ENCODE measurements at regions not wholly inside any gene's neighbourhood (a gene's known extent, or its start where the extent isn't known, plus 50 kb on each side); places are given as distances from the start of the nearest gene placed in this dataset.

GRCh38 chr11:31882951-31883392 is 71.8 kb upstream of the PAX6 start:
- intact Hi-C loops (cut with micrococcal nuclease), result no loop called here
- no peaks in the 10 kb centered on the region for H3K9me3 Mint-ChIP-seq
- ATAC-seq (no peak), DNase-seq (no peak)
- CTCF ChIA-PET, result no interaction called here
- POLR2A ChIA-PET, result no interaction called here
- H3K4me3 Mint-ChIP-seq, result no peak overlapping the region
- no peaks in the 10 kb centered on the region for H3K36me3 Mint-ChIP-seq (ENCODE audit: low read depth)
- H3K27me3 Mint-ChIP-seq, result peaks cover 11% of the 10 kb centered on the region
- H3K4me1 Mint-ChIP-seq (ENCODE audit: low read depth), result no peaks in the 10 kb centered on the region
- H3K27ac Mint-ChIP-seq, result no peak overlapping the region
- no peak for TF ChIP-seq CTCF (IDR thresholded peaks at IDR 0.05)

- ATAC-seq, result no peak
- Mint-ChIP-seq H3K27me3 (peaks cover 3% of the 10 kb centered on the region), H3K36me3 (ENCODE audit: low read depth) (no peaks in the 10 kb centered on the region), H3K9me3 (no peaks in the 10 kb centered on the region), H3K4me3 (no peak overlapping the region), H3K4me1 (ENCODE audit: low read depth) (no peaks in the 10 kb centered on the region), H3K27ac (no peak overlapping the region)
- DNase-seq, result no peak
- ChIA-PET CTCF (interaction anchor here (0.8 to 0.9 kb wide), 2 partner anchors 10 to 20 kb away, joined by 3 read pairs; no protein-coding TSS in a partner anchor), POLR2A (no interaction called here)
- intact Hi-C loops (cut with micrococcal nuclease), result no loop called here
- no peak for TF ChIP-seq CTCF (IDR thresholded peaks at IDR 0.05)
Observed at GRCh38 chr11:31881825-31882224, 70.7 kb upstream of the PAX6 start.

- no peak for ATAC-seq
- no peak for TF ChIP-seq CTCF (IDR thresholded peaks at IDR 0.05)
Observed at GRCh38 chr11:31879681-31880080, 68.6 kb upstream of the PAX6 start.

GRCh38 chr11:31877863-31878262 is 66.7 kb upstream of the PAX6 start:
- no peaks in the 10 kb centered on the region for H3K4me1 Mint-ChIP-seq (ENCODE audit: low read depth)
- no peak overlapping the region for H3K27ac Mint-ChIP-seq
- ChIA-PET POLR2A (no interaction called here), CTCF (interaction anchor here (0.8 kb wide), 1 partner anchor 771 kb away, joined by 3 read pairs; no protein-coding TSS in a partner anchor)
- no peaks in the 10 kb centered on the region for H3K9me3 Mint-ChIP-seq
- no peak overlapping the region for H3K4me3 Mint-ChIP-seq
- intact Hi-C loops (cut with micrococcal nuclease), result no loop called here
- peaks cover 10% of the 10 kb centered on the region for H3K27me3 Mint-ChIP-seq
- H3K36me3 Mint-ChIP-seq (ENCODE audit: low read depth), result no peaks in the 10 kb centered on the region
- DNase-seq (no peak), ATAC-seq (no peak)
- no peak for TF ChIP-seq CTCF (IDR thresholded peaks at IDR 0.05)

More at GRCh38 chr11:31879681-31880080, 68.6 kb upstream of the PAX6 start:
- Mint-ChIP-seq H3K36me3 (ENCODE audit: low read depth) (no peaks in the 10 kb centered on the region), H3K4me3 (no peak overlapping the region), H3K27ac (no peak overlapping the region), H3K27me3 (peaks cover 7% of the 10 kb centered on the region), H3K4me1 (ENCODE audit: low read depth) (no peaks in the 10 kb centered on the region), H3K9me3 (no peaks in the 10 kb centered on the region)
- ChIA-PET POLR2A (no interaction called here), CTCF (no interaction called here)
- intact Hi-C loops (cut with micrococcal nuclease), result no loop called here
- no peak for DNase-seq

- peaks cover 10% of the 10 kb centered on the region for H3K27me3 Mint-ChIP-seq
- intact Hi-C loops (cut with micrococcal nuclease), result no loop called here
- DNase-seq (no peak), ATAC-seq (no peak)
- no peak overlapping the region for H3K4me3 Mint-ChIP-seq
- no peaks in the 10 kb centered on the region for H3K36me3 Mint-ChIP-seq (ENCODE audit: low read depth)
- no peak overlapping the region for H3K27ac Mint-ChIP-seq
- no peak for TF ChIP-seq CTCF (IDR thresholded peaks at IDR 0.05)
- POLR2A ChIA-PET, result no interaction called here
- CTCF ChIA-PET, result no interaction called here
- H3K4me1 Mint-ChIP-seq (ENCODE audit: low read depth), result no peaks in the 10 kb centered on the region
- no peaks in the 10 kb centered on the region for H3K9me3 Mint-ChIP-seq
Observed at GRCh38 chr11:31877083-31877482, 66.0 kb upstream of the PAX6 start.
